Left colon (tissue), 2 donors: ENCODE measurements at regions not wholly inside any gene's neighbourhood (a gene's known extent, or its start where the extent isn't known, plus 50 kb on each side); places are given as distances from the start of the nearest gene placed in this dataset.
A peak's percentile ranks its signal among the peaks of the same experiment; 100 is the strongest.
"Not testable (repeated sequence)": the region's sequence is repeated elsewhere in the genome, so short reads cannot be mapped to it uniquely, and the experiment has no call there.

Experiments used
- ATAC-seq: fragments of 200-7000 bp; cut with Tn5 transposase; one replicate; pipeline ENCODE4 v1.9.1; 2020; ENCODE audit warnings: mild to moderate bottlenecking, moderate library complexity
- DNase-seq, 2 donors: peaks; one replicate each; pipeline ENCODE4 v3.0.0-alpha.2; 2020
- intact Hi-C, 2 donors: fragments of 100-400 bp; cut with DNase I in 1 of 2; cut with micrococcal nuclease in 1 of 2; formaldehyde crosslinking; loops; one replicate each; pipeline versions ENCODE4 v1.11.2 to v1.14.0; 2022; cut with DNase I, micrococcal nuclease
- donor health status: DM: no; HTN: no; CAD: no.
- donor health status: DM: yes; HTN: yes; CAD: no.

- DNase-seq, result no peak
- intact Hi-C loops, result no loop called here
- peak; percentile 99 for ATAC-seq
Observed at GRCh38 chr2:21194147-21194546, 70.4 kb downstream of the TDRD15 start.

GRCh38 chr2:21194858-21195271, 71.1 kb downstream of the TDRD15 start:
- intact Hi-C loops, result no loop called here
- ATAC-seq, result peak; percentile 25
- no peak for DNase-seq

- intact Hi-C loops, result no loop called here
- DNase-seq (no peak), ATAC-seq (peak; percentile 73)
Observed at GRCh38 chr2:21195326-21195725, 71.6 kb downstream of the TDRD15 start.

- intact Hi-C loops, result no loop called here
- ATAC-seq (no peak), DNase-seq (no peak)
Observed at GRCh38 chr2:21198637-21199036, 74.9 kb downstream of the TDRD15 start.

GRCh38 chr2:21203976-21204375, 80.2 kb downstream of the TDRD15 start:
- ATAC-seq (no peak), DNase-seq (no peak)
- intact Hi-C loops, result no loop called here

GRCh38 chr2:21214085-21214484, 90.3 kb downstream of the TDRD15 start:
- peak in 1 of 2 donors; percentile 24 for DNase-seq
- intact Hi-C loops, ATAC-seq: not testable (repeated sequence)

- peak; percentile 99 for ATAC-seq
- DNase-seq, result no peak
- intact Hi-C loops, result no loop called here
Observed at GRCh38 chr2:21217442-21217841, 93.7 kb downstream of the TDRD15 start.

- ATAC-seq, result no peak
- intact Hi-C loops, result no loop called here
Observed at GRCh38 chr2:21220930-21221329, 97.2 kb downstream of the TDRD15 start.

GRCh38 chr2:21223618-21224017, 99.8 kb downstream of the TDRD15 start:
- ATAC-seq (no peak), DNase-seq (no peak)
- intact Hi-C loops, result no loop called here

More at GRCh38 chr2:21220930-21221329, 97.2 kb downstream of the TDRD15 start:
- no peak for DNase-seq

GRCh38 chr2:21228041-21228895, 104.5 kb downstream of the TDRD15 start:
- ATAC-seq (peak; percentile 97), DNase-seq (peak in 1 of 2 donors; percentile 25)
- intact Hi-C loops, result no loop called here

- DNase-seq (no peak), ATAC-seq (no peak)
- intact Hi-C loops, result no loop called here
Observed at GRCh38 chr2:21229302-21229701, 105.5 kb downstream of the TDRD15 start.

GRCh38 chr2:21230140-21230539, 106.4 kb downstream of the TDRD15 start:
- DNase-seq (no peak), ATAC-seq (no peak)
- intact Hi-C loops, result no loop called here

- DNase-seq, result no peak
Observed at GRCh38 chr2:21231985-21232384, 108.2 kb downstream of the TDRD15 start.

GRCh38 chr2:21233194-21233593, 109.4 kb downstream of the TDRD15 start:
- ATAC-seq, result no peak
- intact Hi-C loops, result no loop called here
- no peak for DNase-seq

More at GRCh38 chr2:21231985-21232384, 108.2 kb downstream of the TDRD15 start:
- ATAC-seq, result no peak
- intact Hi-C loops, result no loop called here

- DNase-seq (no peak), ATAC-seq (no peak)
- intact Hi-C loops, result no loop called here
Observed at GRCh38 chr2:21234001-21234400, 110.2 kb downstream of the TDRD15 start.

- intact Hi-C loops, result no loop called here
- DNase-seq (no peak), ATAC-seq (no peak)
Observed at GRCh38 chr2:21234464-21235120, 110.8 kb downstream of the TDRD15 start.

GRCh38 chr2:21239749-21240148, 116.0 kb downstream of the TDRD15 start:
- intact Hi-C loops, DNase-seq, ATAC-seq: not testable (repeated sequence)

GRCh38 chr2:21244161-21244560, 120.4 kb downstream of the TDRD15 start:
- intact Hi-C loops, result no loop called here
- no peak for DNase-seq
- ATAC-seq, result no peak

- no peak for DNase-seq
- intact Hi-C loops, result no loop called here
Observed at GRCh38 chr2:21245565-21245964, 121.8 kb downstream of the TDRD15 start.

GRCh38 chr2:21249367-21249766, 125.6 kb downstream of the TDRD15 start:
- intact Hi-C loops, result no loop called here
- ATAC-seq (no peak), DNase-seq (no peak)

More at GRCh38 chr2:21245565-21245964, 121.8 kb downstream of the TDRD15 start:
- ATAC-seq, result no peak
